ENCODE measurements at regions not wholly inside any gene's neighbourhood (a gene's known extent, or its start where the extent isn't known, plus 50 kb on each side); places are given as distances from the start of the nearest gene placed in this dataset.
A peak's percentile ranks its signal among the peaks of the same experiment; 100 is the strongest.

- no peak for DNase-seq
- Histone ChIP-seq H3K36me3 (no peaks in the 10 kb centered on the region), H3K27me3 (no peaks in the 10 kb centered on the region), H3K27ac (no peak overlapping the region), H3K4me3 (no peak overlapping the region), H3K4me1 (no peaks in the 10 kb centered on the region), H3K9me3 (no peaks in the 10 kb centered on the region)
- TF ChIP-seq POLR2A (IDR thresholded peaks at IDR 0.05) (no peak), CTCF (IDR thresholded peaks at IDR 0.05) (no peak)
Observed at GRCh38 chr2:82508702-82509101, 1950.4 kb downstream of the SUCLG1 start.

GRCh38 chr2:82507657-82508056 lies 1951.4 kb downstream of the SUCLG1 start:
- H3K27ac ChIP-seq, result no peak overlapping the region
- H3K4me1 ChIP-seq, result no peaks in the 10 kb centered on the region
- DNase-seq, result no peak
- H3K9me3 ChIP-seq, result no peaks in the 10 kb centered on the region
- no peak overlapping the region for H3K4me3 ChIP-seq
- H3K27me3 ChIP-seq, result no peaks in the 10 kb centered on the region
- H3K36me3 ChIP-seq, result no peaks in the 10 kb centered on the region
- TF ChIP-seq CTCF (IDR thresholded peaks at IDR 0.05) (no peak), POLR2A (IDR thresholded peaks at IDR 0.05) (no peak)

GRCh38 chr2:82501217-82501616 lies 1957.9 kb downstream of the SUCLG1 start:
- no peak overlapping the region for H3K4me3 ChIP-seq
- peaks cover 0 to 9% (median 0%) of the 10 kb centered on the region in 4 donors for H3K4me1 ChIP-seq
- peaks cover 0 to 7% (median 0%) of the 10 kb centered on the region in 4 donors for H3K9me3 ChIP-seq
- no peak overlapping the region for H3K27ac ChIP-seq
- no peak for TF ChIP-seq CTCF (IDR thresholded peaks at IDR 0.05)
- no peak for TF ChIP-seq POLR2A (IDR thresholded peaks at IDR 0.05)
- H3K36me3 ChIP-seq, result no peaks in the 10 kb centered on the region
- H3K27me3 ChIP-seq, result no peaks in the 10 kb centered on the region
- DNase-seq, result no peak

- H3K9me3 ChIP-seq, result peaks cover 0 to 7% (median 0%) of the 10 kb centered on the region in 4 donors
- H3K27me3 ChIP-seq, result no peaks in the 10 kb centered on the region
- no peak overlapping the region for H3K4me3 ChIP-seq
- H3K27ac ChIP-seq, result no peak overlapping the region
- H3K36me3 ChIP-seq, result no peaks in the 10 kb centered on the region
- peak in 1 of 3 donors; percentile 48 for DNase-seq
- peaks cover 0 to 9% (median 0%) of the 10 kb centered on the region in 4 donors for H3K4me1 ChIP-seq
- TF ChIP-seq POLR2A (IDR thresholded peaks at IDR 0.05) (no peak), CTCF (IDR thresholded peaks at IDR 0.05) (no peak)
Observed at GRCh38 chr2:82498777-82499443, 1960.2 kb downstream of the SUCLG1 start.

DNA sequence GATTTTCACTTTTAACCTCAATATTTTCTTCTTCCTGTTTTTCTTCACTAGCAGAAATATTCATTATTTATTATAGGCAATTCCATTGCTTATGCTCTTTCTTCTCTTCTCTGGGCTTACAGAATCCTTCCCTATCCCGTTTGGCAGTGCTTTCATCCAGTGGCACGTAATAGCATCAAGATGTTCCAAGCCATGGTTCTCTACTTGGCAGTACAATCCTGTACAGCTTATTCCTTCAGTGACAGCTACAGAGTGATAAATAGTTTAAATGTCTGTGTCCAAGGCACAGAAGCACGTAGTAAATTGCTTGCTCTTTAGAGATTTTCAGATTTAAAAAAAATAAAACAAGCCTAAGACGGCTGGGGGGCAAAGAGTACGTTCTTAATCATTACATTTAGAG lies 1964.3 kb downstream of the SUCLG1 start:
- Histone ChIP-seq H3K36me3 (no peaks in the 10 kb centered on the region), H3K9me3 (peaks cover 0 to 5% (median 0%) of the 10 kb centered on the region in 4 donors), H3K27ac (no peak overlapping the region), H3K4me3 (no peak overlapping the region), H3K4me1 (peaks cover 0 to 9% (median 0%) of the 10 kb centered on the region in 4 donors), H3K27me3 (no peaks in the 10 kb centered on the region)
- TF ChIP-seq POLR2A (IDR thresholded peaks at IDR 0.05), result no peak
- TF ChIP-seq CTCF (IDR thresholded peaks at IDR 0.05), result no peak
- DNase-seq, result no peak
